GM18873 (cell line): ENCODE measurements at regions not wholly inside any gene's neighbourhood (a gene's known extent, or its start where the extent isn't known, plus 50 kb on each side); places are given as distances from the start of the nearest gene placed in this dataset.

Experiments
- ATAC-seq: cut with Tn5 transposase; IDR thresholded peaks from one replicate; pipeline ENCODE4 v1.9.1; 2021; ENCODE audit warnings: mild to moderate bottlenecking, moderate library complexity, moderate number of reproducible peaks; ENCODE audit not compliant: unreplicated experiment, low FRiP score

GRCh38 chr1:234718496-234719453 is 108.8 kb upstream of the IRF2BP2 start:
- no peak for ATAC-seq

GRCh38 chr1:234716908-234717375 is 107.0 kb upstream of the IRF2BP2 start:
- no peak for ATAC-seq

GRCh38 chr1:234715252-234716014 is 105.5 kb upstream of the IRF2BP2 start:
- ATAC-seq = no peak

- ATAC-seq = no peak
These were observed 103.9 kb upstream of the IRF2BP2 start for GRCh38 chr1:234713859-234714258.

- ATAC-seq = no peak
These were observed 103.5 kb upstream of the IRF2BP2 start for GRCh38 chr1:234713440-234713839.

GRCh38 chr1:234712891-234713305 is 102.9 kb upstream of the IRF2BP2 start:
- ATAC-seq = no peak

- ATAC-seq = no peak
These were observed 101.2 kb upstream of the IRF2BP2 start for GRCh38 chr1:234710936-234711724.

GRCh38 chr1:234710381-234710780 is 100.4 kb upstream of the IRF2BP2 start:
- no peak for ATAC-seq

GRCh38 chr1:234709473-234710228 is 99.7 kb upstream of the IRF2BP2 start:
- no peak for ATAC-seq

- no peak for ATAC-seq
These were observed 98.9 kb upstream of the IRF2BP2 start for GRCh38 chr1:234708700-234709395.

- ATAC-seq = no peak
These were observed 97.7 kb upstream of the IRF2BP2 start for GRCh38 chr1:234707641-234708040.

- ATAC-seq = no peak
These were observed 97.0 kb upstream of the IRF2BP2 start for GRCh38 chr1:234706931-234707330.

- no peak for ATAC-seq
These were observed 96.2 kb upstream of the IRF2BP2 start for GRCh38 chr1:234706199-234706598.

GRCh38 chr1:234705615-234706014 is 95.6 kb upstream of the IRF2BP2 start:
- no peak for ATAC-seq

- no peak for ATAC-seq
These were observed 94.3 kb upstream of the IRF2BP2 start for GRCh38 chr1:234704106-234704887.

GRCh38 chr1:234702342-234703000 is 92.5 kb upstream of the IRF2BP2 start:
- ATAC-seq = no peak

- no peak for ATAC-seq
These were observed 91.9 kb upstream of the IRF2BP2 start for GRCh38 chr1:234701737-234702341.
